EL (cell line): ENCODE measurements at regions not wholly inside any gene's neighbourhood (a gene's known extent, or its start where the extent isn't known, plus 50 kb on each side); places are given as distances from the start of the nearest gene placed in this dataset.

Experiments used
- DNase-seq: peaks from one replicate; pipeline ENCODE4 v3.0.0-alpha.2; 2016

DNA sequence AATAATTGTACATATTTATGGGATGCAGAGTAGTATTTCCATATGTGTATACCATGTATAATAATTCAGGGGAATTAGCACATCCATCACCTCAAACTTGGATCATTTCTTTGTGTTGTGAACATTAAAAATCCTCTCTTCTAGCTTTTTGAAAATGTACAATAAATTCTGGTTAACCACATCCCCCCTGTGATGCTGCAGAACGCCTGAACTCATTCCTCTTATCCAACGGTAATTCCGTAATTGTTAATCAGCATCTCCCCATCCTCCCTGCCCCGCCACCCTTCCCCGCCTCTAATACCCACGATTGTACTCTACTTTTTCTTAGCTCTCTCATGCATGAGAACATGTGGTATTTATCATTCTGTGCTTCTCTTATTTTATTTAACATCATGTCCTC is 127.7 kb upstream of the ANKRD55 start:
- DNase-seq: no peak

DNA sequence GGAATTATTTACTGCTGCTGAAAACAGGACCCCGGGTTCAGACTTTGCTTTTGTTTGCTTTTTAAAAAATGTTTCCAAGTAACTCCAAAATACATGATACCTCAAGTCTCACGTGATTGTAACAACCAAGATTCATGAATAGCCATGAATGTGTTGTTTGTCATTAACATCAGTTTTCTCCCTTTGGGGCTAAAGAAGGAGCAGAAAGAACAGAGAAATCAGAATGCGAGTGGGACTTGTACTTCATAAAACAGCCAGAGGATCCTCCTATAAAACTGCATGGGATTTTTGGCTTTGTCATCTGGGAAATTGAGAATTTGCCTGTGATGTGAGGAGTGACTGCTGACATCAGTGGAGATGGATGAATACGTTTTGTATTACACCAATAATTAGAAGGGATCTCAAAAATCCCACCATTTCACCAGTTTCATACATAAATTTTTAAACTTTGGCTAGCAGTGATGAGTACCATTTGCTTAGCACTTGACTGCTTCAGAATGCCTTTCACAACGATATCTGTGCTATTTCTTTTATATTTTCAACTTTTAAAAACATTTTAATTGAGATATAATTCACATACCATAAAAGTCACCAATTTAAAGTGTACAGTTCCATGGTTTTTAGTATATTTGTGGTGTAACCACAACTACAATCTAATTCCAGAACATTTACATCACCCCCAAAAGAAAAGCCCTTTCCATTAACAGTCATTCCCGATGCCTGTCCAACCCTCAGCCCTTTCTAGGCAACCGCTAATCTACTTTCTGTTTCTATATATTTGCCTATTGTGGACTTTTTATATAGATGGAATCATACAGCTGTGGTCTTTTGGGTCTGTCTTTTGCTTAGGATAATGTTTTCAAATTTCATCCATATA is 126.9 kb upstream of the ANKRD55 start:
- DNase-seq: peak; percentile 30

DNA sequence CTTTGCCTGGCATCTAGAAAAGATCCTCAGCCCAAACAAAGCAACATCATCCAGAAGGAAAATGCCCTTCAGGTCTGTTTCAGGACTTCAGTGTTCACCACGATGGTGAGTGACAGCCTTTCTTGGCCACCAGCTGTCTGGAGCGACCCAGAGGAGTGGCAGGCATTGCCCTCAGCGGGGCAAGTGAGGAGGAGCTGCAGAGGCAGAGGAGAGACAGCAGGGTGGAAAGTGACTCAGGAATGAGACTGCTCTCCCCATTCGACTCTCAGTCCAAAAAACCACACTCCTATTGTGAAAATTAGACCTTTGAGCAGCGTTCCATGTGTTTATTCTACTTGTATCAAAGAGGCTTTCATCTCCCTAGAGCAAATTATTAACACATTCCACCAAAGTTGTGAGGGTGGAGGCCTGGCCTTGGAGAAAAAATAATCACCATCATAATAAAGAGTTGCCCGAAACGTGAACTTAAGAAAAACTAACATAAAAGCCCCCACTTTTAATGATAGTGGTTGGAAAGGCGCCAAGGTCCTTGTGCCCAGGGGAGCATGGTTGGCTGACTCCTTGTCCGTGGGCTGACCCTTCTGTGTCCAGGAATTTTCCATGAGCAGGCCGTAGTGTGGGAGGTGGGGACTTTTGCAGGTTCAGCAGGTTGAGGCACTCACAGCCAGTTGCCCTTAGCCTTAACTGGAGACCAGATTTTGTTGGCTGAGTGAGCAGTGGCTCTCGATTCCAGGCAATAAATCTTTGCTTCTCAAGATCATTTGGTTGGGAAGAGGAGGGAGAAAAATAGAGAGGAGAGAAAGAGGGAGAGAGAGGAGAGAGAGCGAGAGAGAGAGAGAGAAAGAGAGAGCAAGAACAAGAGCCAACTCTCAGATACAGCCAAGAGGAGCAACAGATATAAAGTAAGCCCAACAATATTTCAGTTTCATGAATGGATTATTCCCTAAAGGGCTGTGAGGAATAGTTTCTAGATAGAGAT is 125.9 kb upstream of the ANKRD55 start:
- DNase-seq: peak; percentile 31

DNA sequence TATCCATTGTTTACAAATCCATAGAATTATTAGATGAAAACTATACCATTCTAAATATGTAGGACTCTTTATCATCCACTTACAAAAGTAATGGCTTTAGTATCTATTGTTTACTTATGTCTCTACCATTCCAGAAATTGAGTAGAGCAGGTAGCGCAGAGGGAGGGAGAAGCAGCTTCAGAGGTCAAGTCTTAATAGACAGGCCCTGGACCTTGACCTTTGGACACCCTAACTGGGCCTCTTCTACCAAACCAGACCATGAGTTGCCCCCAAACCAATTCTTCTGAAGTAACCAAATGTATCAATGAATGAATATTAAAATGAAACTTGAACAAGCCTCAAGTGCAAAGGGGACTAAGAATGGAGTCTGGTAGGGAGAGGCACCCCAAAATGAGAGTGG is 124.9 kb upstream of the ANKRD55 start:
- no peak for DNase-seq

DNA sequence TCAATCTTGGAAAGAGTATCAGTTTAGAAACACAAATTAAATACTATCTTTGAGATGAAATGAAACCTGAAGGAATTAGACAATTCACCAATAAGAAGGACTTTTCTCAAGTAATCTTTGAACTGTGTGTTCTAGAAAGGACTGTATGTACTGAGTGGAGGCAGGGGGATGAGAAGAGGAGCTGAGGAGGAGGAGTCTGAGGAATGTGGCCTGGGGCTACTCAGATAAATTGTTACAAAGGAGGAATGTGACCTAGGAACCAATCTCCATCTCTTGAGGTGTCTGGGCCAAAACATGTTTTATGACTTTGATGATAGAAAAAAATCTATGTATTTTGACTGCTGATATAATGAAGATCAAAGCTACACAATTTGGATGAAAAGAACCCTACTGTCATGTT is 124.3 kb upstream of the ANKRD55 start:
- peak; percentile 34 for DNase-seq

DNA sequence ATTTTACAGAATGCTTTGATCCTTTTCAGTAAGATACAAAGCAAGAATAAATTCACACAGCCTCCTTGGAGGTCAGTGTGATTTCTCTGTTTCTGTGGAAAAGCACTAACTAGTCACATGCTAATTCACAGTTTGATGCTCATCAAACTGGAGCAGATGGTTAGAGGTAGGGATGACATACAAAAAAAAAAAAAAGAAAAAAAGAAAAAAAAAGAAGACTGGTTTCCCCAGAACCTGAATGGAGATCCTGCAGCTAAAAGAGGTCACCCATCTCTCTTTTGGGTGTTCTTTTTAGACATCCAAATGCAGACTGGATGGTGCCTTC is 123.7 kb upstream of the ANKRD55 start:
- DNase-seq: no peak

DNA sequence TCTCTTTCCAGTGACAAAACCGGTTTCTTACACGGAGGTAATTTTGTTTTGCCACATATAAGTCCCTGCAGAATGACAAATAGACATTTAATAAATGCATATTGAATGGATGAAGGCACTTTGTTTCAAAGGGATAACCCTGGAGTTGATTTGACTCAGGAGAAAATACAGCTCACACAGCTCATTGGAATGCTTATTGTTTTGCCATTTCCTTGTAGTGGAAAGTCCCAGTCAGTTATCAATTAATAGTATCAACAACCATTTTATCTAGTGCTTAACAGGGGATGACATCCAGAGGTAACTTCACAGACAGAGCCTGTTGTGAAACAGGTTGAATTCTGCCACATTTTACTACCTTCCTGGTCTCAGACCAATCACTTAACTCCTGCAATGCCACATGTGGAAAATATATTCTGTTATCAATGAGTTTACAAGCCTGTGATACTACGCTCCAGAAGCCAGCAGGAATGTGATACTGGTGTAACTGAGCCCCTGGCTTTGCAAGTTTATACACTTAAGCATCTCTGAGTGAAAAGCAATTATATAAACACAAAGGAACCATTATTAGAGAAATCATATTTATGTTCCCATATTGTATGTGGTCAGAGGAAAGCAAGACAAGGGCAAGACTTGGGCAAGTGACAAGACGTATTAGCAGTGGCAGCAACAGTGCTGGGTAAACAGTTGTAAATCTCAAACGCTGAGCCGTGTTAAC is 123.1 kb upstream of the ANKRD55 start:
- DNase-seq: no peak

DNA sequence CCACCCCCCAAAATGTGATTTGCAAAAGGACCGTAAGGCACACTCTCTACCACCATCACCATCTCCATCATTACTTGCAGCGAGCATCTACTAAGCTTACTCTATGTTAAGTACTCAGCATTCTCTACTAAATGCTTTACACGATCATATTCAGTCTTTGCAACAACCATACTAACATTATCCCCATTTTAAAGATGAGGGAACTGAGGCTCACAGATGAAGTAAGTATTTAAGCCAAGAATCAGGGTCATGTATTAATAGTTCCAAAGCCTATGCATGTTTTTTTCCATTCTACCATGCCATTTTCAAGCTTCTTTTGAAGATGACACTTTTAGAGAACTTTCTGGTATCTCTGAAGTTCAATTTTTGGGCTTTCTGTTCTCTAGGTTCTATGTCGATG is 121.7 kb upstream of the ANKRD55 start:
- DNase-seq: no peak

DNA sequence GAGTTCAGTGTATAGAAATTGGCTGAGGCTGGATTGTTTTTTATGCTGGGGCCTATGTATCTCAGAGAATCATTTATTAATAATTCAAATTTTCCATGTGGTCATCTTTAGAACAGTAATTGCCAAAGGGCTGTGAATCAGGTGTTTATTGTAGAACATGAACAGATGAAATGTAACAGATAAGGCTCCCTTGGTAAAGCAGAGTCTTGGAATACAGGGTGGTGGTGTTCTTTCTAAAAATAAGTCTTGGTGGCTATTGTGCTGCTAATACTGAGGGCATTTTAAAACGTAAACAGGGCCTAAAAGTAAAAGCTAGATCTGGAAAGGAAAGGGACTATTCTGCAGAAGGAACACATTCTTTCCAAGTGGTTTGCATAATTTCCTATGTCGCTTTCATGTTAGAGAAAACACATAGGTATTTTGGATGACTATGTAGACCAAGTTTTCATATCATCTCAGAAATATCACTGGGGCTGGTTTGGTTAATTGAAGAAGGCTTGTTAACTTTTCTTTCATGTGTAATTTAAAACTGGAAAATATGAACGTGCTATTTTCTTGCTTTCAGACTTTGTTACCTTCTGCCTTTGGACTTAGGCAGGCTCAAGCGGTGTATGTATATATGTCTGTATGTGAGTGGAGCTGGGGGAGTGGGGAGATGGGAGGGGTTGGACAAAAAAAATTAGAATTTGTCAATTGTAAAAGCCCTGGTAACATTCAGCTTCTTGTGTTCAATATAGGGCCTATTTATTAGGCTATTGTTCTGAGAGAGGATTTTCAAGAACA is 119.9 kb upstream of the ANKRD55 start:
- DNase-seq: no peak

DNA sequence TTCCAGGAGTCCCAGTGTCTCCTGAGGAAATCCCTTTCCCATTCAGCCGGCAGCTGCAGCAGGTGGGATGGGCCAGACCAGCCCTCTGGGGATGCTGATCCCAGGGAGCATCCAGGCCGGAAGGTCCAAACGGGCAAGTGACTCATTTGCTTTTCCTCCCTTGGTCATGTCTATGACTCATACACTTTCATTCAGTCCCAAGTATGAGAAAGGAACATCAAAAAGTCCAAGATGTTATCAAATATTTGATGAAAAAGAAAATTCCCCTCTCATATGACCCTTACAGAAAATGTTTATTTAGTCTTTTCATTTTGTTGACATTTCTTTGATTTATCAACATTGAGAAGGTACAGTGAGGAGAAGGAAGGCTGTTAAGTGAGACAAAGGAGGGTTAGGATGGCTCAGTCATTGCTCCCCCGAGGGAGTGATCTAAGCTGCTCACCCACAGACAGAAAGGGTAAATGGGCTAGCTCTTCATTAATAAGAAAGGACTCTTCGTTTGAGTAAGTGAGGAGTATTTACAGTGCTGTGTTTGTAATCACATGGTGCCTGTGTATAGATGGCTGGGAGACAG is 117.6 kb upstream of the ANKRD55 start:
- peak; percentile 97 for DNase-seq

DNA sequence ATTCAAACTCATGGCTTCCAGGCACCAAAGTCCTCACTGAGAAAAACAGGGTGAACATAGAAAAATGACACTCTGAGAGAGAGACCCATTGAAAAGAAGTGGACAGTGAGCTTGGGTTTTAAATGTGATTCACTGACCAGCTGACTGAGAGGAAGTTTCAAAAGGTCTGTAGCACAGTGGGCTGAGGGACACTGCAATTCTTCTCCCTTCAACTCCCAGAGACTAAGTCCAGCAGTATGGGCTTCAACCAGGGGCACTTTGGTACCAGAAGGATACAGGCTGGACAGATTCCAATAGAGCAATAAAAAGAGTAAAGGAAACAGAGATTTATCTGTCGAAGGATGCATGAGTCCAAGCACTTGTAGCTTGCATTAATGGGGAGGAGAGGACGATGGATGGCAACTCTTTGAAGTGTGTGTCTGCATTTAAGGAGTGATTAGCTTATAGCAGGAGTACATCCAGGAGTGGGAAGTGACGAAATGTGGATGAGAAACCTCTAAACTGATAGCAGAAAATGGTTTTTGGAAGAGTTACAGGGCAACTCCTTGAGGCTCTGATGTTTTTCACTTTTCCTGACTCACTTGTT is 117.0 kb upstream of the ANKRD55 start:
- no peak for DNase-seq

DNA sequence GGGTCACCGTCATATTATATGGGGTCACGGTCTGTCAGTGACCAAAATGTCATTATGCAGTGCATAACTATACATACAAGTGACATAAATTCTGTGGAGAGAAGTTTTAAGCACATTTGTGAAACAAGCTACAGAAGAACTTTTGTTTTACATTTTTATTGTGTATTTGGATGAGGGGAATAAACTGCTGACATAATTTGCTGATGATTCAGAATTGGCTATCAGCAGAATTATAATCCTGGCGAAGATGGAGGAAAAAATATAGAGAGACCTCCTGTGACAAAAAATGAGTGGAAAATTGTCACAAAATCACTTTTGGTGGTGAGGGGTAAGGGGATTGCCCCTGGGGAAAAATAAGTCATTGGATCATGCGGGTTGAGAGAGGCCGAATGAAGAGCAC is 116.3 kb upstream of the ANKRD55 start:
- DNase-seq: no peak

DNA sequence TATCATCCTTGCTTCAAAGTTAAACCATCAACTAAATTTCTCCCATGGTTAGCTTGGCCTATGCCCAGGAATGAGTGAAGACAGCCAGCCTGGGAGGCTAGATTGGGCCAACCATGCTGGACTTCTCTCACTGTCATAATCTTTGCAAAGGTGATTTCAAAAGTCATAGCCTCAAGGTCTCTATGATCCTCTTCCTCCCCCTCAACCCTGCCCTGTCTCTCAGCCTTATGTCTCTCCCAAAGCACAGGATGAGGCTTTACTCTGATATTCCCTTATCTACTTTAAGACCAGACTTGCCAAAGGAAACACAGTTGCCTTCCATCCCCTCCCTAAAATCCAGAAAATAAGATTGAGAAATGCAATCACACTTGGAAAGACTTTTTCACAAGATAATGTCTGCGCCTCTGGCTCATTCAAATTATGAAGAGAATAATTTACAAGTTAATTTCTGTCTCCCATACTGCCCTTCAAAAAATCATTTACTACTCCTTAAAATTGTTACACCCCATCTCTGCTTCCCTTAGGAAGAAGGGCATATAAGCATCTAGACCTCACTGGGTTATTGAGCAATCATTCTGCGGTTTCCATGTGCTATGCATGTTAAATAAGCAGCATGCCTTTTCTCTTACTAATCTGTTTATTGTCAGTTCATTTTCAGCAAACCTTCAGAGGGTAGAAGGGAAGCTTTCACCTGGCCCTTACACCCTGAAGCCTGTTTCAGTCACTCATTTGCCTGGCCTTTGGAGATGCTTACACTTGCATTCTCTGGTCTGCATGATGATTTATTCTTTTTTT is 113.8 kb upstream of the ANKRD55 start:
- DNase-seq: peak; percentile 97

DNA sequence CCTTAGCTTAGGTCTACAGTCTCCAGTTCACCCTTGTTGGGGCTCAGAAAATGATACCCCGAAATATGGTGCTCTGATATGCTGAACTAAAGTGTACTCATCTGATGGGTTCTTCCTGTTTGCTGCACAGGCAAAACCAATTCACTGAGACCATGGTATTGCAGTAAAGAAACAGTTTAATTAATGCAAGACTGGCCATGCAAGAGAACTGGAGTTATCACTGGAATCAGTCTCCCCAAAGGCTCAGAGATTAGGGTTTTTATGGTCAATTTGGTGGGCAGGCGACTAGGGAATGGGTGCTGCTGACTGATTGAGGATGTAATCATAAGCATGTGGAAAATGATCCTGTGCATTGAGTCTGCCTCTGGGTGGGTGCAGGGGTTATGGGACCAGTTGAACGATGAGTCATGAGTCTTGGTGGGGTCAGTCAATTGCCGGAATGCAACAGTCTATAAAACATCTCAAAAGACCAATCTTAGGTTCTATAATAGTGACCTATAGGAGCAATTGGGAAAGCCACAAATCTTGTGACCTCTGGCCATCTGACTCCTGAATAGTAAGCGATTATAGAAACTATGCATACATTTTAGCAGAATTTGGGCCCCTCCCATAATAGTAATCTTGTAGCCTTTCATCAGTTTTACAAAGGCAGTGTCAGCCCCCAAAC is 113.0 kb upstream of the ANKRD55 start:
- DNase-seq: peak; percentile 53

DNA sequence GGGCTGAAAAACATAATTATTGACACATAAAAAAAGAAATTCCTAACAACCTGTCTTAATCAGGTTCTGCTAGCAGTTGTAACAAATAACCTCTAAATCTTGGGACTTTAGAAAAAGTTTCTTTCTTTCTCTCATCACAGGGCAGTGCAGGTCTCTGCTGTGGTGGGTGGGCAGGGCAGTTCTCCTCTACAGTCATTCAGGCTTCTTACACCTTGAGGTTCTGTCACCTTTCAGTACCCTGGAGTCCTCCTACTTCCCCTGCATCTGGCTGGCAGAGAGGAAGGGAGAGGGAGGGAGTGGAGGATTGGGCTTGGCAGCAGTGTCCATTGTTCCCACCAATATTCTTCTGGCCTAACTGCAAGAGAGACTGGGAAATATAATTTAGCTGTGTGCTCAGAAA is 112.2 kb upstream of the ANKRD55 start:
- DNase-seq: no peak

DNA sequence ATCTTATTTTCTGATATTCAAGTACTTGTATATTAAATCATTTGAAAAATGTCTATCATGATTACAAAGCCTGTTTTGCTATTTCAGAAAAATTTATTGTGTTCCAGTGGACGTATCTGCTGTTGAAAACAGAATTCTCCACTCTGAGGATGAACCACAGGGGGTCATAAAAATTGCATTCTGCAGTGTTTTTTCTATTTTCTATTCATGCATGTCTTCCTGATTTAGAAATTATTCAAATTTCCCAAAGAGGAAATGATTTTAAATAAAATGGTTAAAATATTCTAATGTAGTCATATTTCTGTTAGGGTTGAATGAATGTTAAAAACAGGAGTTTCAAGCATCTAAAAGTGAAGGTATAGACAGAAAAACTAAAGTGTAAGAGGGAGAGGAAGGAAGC is 111.5 kb upstream of the ANKRD55 start:
- DNase-seq: no peak

DNA sequence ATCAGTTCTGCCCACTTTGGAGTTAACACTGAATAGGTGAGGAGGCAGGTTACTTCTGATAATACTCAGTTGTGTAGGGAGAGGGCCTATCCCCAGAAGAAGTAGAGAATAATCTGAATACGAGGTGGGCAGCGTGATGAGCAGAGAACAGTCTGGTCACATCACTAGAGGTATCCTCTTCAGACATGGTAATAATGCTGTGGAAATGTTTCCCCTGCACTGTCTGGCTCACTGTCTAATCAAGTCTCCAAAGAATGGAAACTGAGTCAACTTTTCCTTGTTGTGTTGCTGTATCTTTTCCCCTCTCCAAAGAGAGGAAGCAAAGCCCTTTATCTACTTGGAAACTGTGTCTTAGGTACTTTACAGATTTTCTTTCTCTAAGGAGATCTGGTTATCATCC is 110.9 kb upstream of the ANKRD55 start:
- no peak for DNase-seq

DNA sequence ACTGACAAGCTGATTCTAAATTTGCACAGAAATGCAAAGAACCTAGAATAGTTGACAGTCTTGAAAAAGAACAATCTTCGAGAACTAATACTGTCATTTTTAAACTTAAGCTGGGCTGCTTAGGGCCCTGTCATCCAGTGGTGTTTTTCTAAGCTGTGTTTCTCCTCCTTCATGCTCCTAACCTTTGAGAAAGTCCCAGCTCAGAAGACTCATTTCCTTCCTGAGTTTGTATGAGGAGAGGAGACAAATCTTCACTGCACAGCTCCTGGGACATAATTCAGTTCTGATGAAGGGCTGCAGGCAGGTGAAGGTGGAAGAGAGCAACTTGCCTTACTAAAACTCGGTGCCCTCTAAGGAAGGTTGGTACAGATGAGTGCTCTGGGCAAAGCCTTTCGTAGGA is 109.5 kb upstream of the ANKRD55 start:
- DNase-seq: no peak

DNA sequence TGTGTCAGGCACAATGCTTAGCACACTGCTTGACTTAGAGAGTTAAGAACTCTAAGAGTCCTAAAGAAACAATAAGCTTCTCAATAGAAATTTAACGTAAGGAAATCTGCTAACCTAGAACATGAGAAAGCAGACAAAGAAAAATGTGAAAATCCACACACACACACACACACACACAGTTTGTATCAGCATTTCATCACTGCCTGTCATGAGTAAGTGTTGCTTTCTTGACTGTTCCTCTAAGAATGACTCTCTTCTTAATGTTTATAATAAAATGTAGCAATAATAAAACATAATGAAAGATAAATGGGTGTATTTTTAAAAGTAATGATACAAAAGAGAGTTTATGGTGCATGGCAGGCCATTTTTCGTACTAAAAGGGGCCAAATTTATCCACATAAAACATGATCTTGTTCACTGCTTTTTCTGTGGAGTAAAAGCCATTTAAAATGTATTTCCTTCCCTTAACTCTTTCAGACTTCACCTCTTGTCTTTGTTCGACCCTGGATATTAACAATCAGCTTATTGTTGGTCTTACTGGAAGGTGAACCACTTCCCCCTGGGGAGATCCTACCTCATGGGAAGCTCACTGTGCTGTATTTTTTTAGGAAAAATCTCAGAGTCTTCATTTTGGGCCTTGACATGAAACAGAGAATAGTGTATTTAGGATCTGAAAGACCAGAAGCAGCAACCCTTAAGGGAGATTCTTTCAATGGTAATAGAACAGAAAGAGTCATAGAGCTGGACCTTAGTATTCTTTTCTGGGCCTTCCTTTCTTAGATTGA is 107.3 kb upstream of the ANKRD55 start:
- DNase-seq: no peak

DNA sequence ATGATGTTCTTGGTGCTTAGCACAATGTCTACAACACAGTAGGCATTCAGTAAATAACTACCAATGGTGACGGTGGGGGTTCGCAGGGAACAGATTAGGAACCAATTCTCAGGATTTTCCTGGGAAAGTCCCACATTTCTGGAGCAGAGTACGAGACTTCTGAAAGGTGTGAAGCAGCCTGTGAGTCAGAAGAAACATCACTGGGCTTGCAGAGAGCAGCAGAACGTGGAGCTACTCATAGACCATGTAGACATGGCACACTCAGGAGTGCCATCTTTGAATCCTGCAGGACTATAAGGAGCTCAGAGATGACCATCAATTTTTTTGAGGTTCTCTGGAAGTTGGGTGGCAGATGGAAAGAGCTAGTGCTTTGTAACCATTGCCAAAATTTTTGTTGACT is 106.6 kb upstream of the ANKRD55 start:
- peak; percentile 5 for DNase-seq
